IMR-90 (cell line): ENCODE measurements at regions not wholly inside any gene's neighbourhood (a gene's known extent, or its start where the extent isn't known, plus 50 kb on each side); places are given as distances from the start of the nearest gene placed in this dataset.

Source experiments
- CEBPB ChIP-seq: IDR thresholded peaks from 2 replicates; pipeline ENCODE4 v1.6.1; 2012; ENCODE audit warnings: low read depth, low read length, improper control_type of control experiment
- CHD1 ChIP-seq: IDR thresholded peaks from 2 replicates; pipeline ENCODE4 v1.6.1; 2012; ENCODE audit warnings: low read depth, low read length, improper control_type of control experiment
- CTCF ChIP-seq: conservative IDR thresholded peaks from 2 replicates; pipeline ENCODE4 v1.5.1; 2012; ENCODE audit warnings: mild to moderate bottlenecking, low read depth, low read length, improper control_type of control experiment
- ELK1 ChIP-seq: fragments of 150-350 bp; IDR thresholded peaks from 2 replicates; pipeline ENCODE4 v1.6.1; 2016; ENCODE audit warnings: low read depth, mild to moderate bottlenecking, low read length, moderate library complexity, borderline replicate concordance
- FOS ChIP-seq: fragments of 150-350 bp; IDR thresholded peaks from 2 replicates; pipeline ENCODE4 v1.6.1; 2016; ENCODE audit warnings: low read depth, low read length
- MAFK ChIP-seq: IDR thresholded peaks from 2 replicates; pipeline ENCODE4 v1.6.1; 2012; ENCODE audit warnings: low read depth, low read length, improper control_type of control experiment
- MAZ ChIP-seq: IDR thresholded peaks from 2 replicates; pipeline ENCODE4 v1.6.1; 2012; ENCODE audit warnings: low read depth, mild to moderate bottlenecking, low read length, improper control_type of control experiment, moderate library complexity, borderline replicate concordance
- MXI1 ChIP-seq: IDR thresholded peaks from 2 replicates; pipeline ENCODE4 v1.6.1; 2012; ENCODE audit warnings: low read depth, mild to moderate bottlenecking, low read length, moderate library complexity, borderline replicate concordance
- POLR2A ChIP-seq: IDR thresholded peaks from 2 replicates; pipeline ENCODE4 v1.6.1; 2012; ENCODE audit warnings: mild to moderate bottlenecking, low read depth, low read length
- RAD21 ChIP-seq: IDR thresholded peaks from 2 replicates; pipeline ENCODE4 v1.6.1; 2012; ENCODE audit warnings: low read length, improper control_type of control experiment
- RCOR1 ChIP-seq: IDR thresholded peaks from 2 replicates; pipeline ENCODE4 v1.6.1; 2012; ENCODE audit warnings: mild to moderate bottlenecking, low read length, improper control_type of control experiment; ENCODE audit not compliant: insufficient replicate concordance
- RFX5 ChIP-seq: IDR thresholded peaks from 2 replicates; pipeline ENCODE4 v1.8.0; 2012; ENCODE audit warnings: low read depth, mild to moderate bottlenecking, low read length, moderate library complexity
- SMC3 ChIP-seq: fragments of 150-350 bp; IDR thresholded peaks from 2 replicates; pipeline ENCODE4 v1.6.1; 2016; ENCODE audit warnings: low read depth, mild to moderate bottlenecking, antibody characterized with exemption, low read length, moderate library complexity
- USF2 ChIP-seq: fragments of 150-350 bp; IDR thresholded peaks from 2 replicates; pipeline ENCODE4 v1.6.1; 2017; ENCODE audit warnings: mild to moderate bottlenecking, antibody characterized with exemption, low read length, low read depth

GRCh38 chr7:81478664-81479063 is 291.2 kb downstream of the HGF start:
- TF ChIP-seq ELK1 (no peak), POLR2A (no peak), CTCF (no peak), RFX5 (no peak), RAD21 (no peak), RCOR1 (no peak), CHD1 (no peak), MAZ (no peak), USF2 (no peak), MXI1 (no peak), FOS (no peak), MAFK (no peak), SMC3 (no peak), CEBPB (no peak)
